Prostate gland (tissue), 2 donors: ENCODE measurements at regions not wholly inside any gene's neighbourhood (a gene's known extent, or its start where the extent isn't known, plus 50 kb on each side); places are given as distances from the start of the nearest gene placed in this dataset.

Experiments
- POLR2A ChIP-seq: fragments of 450-650 bp; IDR thresholded peaks from one replicate; pipeline ENCODE4 v1.6.1; 2016; ENCODE audit warnings: antibody characterized with exemption, mild to moderate bottlenecking
- POLR2AphosphoS5 ChIP-seq: sonication (generic); formaldehyde crosslinking; IDR thresholded peaks from one replicate; pipeline ENCODE4 v1.6.1; 2017; ENCODE audit warnings: antibody characterized with exemption
- TF ChIP-seq, protein P1 (sequence below), 4 experiments: fragments of 200-600 bp in 2 of 4; fragments of 450-650 bp in 2 of 4; sonication (generic) in 2 of 4; IDR thresholded peaks; 1 replicate in 3 of 4; 2 replicates in 1 of 4; pipeline ENCODE4 v1.5.1; 2016 to 2019; ENCODE audit warnings: antibody characterized with exemption in 4 of 4, mild to moderate bottlenecking in 2 of 4, moderate library complexity in 2 of 4

DNA sequence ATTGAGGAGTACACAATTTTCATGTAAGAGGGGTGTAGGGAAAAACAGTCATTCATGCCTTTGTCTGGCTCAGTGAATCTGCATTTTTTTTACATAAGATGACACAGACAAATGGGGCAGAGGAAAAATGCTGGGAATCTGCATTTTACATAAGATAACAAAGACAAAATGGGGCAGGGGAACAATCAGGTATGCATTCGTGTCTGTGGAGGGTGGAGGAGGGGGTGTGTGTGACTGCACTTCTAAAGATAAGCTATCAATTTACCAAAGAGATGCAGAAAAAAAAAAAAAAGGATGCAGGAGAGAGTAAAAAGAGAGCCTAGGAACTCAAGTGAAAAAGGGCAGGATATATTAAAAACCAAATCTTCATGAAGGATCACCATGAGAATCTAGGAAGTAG, 637.4 kb downstream of the ZNF674 start:
- TF ChIP-seq POLR2AphosphoS5 (no peak), POLR2A (no peak)
- TF ChIP-seq, protein P1, sequence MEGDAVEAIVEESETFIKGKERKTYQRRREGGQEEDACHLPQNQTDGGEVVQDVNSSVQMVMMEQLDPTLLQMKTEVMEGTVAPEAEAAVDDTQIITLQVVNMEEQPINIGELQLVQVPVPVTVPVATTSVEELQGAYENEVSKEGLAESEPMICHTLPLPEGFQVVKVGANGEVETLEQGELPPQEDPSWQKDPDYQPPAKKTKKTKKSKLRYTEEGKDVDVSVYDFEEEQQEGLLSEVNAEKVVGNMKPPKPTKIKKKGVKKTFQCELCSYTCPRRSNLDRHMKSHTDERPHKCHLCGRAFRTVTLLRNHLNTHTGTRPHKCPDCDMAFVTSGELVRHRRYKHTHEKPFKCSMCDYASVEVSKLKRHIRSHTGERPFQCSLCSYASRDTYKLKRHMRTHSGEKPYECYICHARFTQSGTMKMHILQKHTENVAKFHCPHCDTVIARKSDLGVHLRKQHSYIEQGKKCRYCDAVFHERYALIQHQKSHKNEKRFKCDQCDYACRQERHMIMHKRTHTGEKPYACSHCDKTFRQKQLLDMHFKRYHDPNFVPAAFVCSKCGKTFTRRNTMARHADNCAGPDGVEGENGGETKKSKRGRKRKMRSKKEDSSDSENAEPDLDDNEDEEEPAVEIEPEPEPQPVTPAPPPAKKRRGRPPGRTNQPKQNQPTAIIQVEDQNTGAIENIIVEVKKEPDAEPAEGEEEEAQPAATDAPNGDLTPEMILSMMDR (IDR thresholded peaks at IDR 0.05): no peak
